Muscle of arm (tissue), 1 donor: ENCODE measurements at regions not wholly inside any gene's neighbourhood (a gene's known extent, or its start where the extent isn't known, plus 50 kb on each side); places are given as distances from the start of the nearest gene placed in this dataset.
A peak's percentile ranks its signal among the peaks of the same experiment; 100 is the strongest.

Source experiments
- DNase-seq: peaks from one replicate; pipeline ENCODE4 v3.0.0-alpha.2; 2013

DNA sequence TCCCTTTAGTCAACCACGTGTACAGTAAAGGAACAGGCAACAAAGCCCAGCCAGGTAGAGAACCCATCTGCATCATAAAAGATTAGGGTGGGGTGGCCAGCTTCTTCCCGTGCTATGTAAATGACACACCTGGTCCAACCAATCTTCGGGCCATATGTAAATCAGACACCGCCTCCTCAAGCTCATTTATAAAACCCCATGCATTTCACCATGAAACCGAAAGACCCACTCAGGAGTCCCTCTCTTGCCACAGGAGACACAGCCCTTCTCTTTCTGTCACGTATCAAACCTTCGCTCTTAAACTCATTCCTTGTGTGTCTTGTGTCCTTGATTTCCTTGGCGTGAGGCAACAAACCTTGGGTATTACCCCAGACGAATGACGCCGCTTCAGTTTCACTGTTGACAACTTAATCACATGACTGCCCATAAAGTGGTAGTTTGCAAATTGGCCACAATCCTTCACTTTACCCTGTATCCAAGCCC, 59.8 kb upstream of the TBPL2 start:
- no peak for DNase-seq

GRCh38 chr14:55500708-55501107, 60.3 kb upstream of the TBPL2 start:
- DNase-seq, result no peak

GRCh38 chr14:55502746-55503284, 62.4 kb upstream of the TBPL2 start:
- DNase-seq, result no peak

- DNase-seq, result no peak
These were observed 65.4 kb upstream of the TBPL2 start for GRCh38 chr14:55505846-55506245.

DNA sequence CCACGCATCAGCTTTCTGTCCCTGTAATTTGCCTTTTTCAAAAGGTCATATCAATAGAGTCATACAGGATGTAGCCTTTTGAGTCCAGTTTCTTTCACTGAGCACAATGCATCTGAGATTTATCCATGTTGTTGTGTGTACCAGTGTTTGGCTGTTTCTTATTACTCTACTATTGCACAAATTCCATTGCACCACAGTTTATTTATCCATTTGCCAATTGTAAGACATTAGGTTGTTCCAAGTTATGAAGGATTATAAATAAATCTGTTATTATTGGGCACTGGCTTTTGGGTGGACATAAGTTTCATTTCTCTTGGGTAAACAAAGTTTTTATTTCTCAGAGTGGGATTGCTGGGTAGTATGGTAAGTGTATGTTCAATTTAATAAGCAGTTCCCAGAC, 68.3 kb upstream of the TBPL2 start:
- DNase-seq, result no peak

DNA sequence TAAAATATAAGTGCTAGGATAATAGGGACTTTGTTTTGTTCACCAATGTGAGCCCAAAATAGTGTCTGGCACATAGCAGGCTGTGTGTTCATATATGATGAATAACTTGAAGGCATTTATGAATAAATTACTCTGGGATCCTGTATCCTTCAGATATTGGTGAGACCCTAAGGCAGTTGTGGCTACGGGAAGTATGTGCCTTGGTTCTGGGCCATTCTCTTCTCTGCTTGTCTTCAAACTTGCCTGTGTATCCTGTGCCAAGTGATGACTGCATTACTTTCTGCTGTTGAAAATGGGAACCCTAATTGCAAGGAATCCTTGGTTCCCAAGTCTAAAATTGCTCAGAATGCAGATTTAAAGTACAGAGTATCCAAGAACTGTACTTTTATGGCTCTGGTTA, 67.6 kb upstream of the KTN1 start:
- DNase-seq, result no peak

GRCh38 chr14:55513491-55513890, 66.5 kb upstream of the KTN1 start:
- no peak for DNase-seq

DNA sequence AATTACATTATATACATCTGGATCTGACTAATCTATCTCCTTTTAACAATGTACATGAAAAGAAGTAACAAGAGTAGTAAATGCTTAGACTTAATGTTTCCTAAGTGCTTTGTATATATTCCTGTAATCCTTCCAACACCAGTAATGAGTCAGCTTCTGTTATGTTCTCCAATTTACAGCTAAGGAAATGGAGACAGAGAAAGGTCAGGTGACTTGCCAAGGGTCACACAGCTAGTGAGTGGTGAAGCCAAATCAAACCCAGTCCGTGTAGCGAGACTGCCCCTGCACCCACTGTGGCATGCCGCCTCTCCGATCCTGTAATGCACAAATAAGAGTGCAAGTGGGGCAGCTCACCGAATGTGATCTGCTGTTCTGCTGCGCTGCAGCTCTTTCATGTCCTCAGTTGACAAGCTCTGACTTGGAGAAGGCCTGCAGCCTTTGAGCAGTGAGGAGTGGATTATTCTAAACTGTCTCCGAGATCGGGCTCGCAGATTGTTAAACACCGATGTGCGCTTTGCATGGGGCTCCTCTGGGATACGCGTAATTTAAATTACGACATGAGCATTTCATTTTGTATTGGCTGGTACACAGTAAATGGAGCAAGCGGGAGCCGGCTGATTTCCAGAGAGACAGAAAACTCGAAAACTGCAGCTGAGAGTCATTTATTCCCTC, 65.1 kb upstream of the KTN1 start:
- DNase-seq, result peak; percentile 56

DNA sequence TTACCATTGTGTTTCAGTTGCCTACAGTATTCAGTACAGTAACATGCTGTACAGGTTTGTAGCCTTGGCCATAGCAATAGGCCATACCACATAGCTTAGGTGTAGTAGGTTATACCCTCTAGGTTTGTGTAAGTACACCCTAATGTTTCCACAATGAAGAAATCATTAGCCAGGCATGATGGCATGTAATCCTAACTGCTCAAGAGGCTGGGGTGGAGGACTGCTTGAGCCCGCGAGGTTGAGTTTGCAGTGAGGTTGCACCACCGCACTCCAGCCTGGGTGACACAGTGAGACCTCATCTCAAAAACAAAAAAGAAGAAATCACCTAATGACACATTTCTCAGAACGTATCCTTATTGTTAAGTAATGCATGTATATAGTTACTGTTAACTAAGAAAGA, 63.2 kb upstream of the KTN1 start:
- DNase-seq, result no peak

- no peak for DNase-seq
These were observed 61.6 kb upstream of the KTN1 start for GRCh38 chr14:55518391-55518790.

DNA sequence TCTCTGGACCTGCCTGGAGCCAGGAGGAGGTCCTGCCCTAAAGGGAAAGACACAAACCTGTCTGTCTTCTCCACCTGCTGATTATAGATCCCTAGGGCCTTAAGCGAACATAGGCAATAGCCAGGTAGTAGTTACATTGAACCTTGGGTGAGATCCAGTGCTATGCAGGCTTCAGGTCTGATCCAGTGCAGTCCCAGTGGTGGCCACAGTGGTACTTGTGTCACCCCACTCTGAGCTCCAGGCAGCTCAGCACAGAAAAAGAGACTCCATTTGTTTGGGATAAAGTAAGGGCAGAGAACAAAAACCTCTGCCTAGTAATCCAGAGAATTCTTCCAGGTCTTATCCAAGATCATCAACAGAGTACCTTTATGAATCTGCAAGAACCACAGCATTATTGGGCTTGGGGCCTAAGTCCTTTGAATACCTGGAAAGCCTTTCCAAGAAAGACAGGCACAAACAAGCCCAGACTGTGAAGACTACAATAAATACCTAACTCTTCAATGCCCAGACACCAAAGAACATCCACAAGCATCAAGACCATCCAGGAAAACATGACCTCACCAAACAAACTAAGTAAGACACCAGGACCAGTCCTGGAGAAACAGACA, 60.4 kb upstream of the KTN1 start:
- no peak for DNase-seq

DNA sequence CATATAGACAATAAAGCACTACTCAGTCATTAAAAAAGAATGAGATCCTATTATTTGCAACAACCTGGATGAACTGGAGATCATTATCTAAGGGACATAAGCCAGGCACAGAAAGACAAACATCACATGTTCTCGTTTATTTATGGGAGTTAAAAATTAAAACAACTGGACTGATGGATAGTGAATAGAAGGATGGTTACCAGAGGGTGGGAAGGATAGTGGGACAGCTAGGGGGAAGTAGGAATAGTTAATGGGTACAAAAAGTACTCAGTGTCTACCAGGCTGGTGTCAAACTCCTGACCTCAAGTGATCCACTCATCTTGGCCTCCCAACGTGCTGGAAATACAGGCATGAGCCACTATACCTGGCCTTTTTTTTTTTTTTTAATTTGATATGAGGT, 56.7 kb upstream of the KTN1 start:
- DNase-seq, result no peak
